HepG2 (cell line): ENCODE measurements at regions not wholly inside any gene's neighbourhood (a gene's known extent, or its start where the extent isn't known, plus 50 kb on each side); places are given as distances from the start of the nearest gene placed in this dataset.

Experiments
- ATAC-seq: fragments of 200-7000 bp; cut with Tn5 transposase; 3 replicates; pipeline ENCODE4 v1.9.1; 2020; ENCODE audit warnings: mild to moderate bottlenecking, moderate library complexity
- BruUV-seq: library from RNA; stranded (reverse); fragments of 400-500 nt; replicated peaks from 2 replicates; lab custom pipeline; 2021; lab: Mats Ljungman, UMichigan
- CTCF ChIA-PET: fragments of 300-600 bp; formaldehyde crosslinking; extraction: SDS; loops from one replicate; lab custom pipeline; 2021; ENCODE audit warnings: low total read pairs, inconsistent platforms, low intra/inter-chr PET ratio; lab: Yijun Ruan, JAX
- POLR2A ChIA-PET: fragments of 350-600 bp; sonication (Branson Sonifier 250); formaldehyde crosslinking; loops from one replicate; lab custom pipeline; 2020; ENCODE audit warnings: antibody characterized with exemption, inconsistent platforms; lab: Yijun Ruan, JAX
- DNase-seq: peaks from one replicate; pipeline ENCODE4 v3.0.0-alpha.2; 2015; ENCODE audit warnings: low spot score
- FAIRE-seq: peaks from 3 replicates; lab custom pipeline; 2011; peaks lifted over from hg19 to GRCh38; lab: Jason Lieb, UNC
- H2AFZ ChIP-seq: one replicate; pipeline ENCODE4 v1.6.1; 2011; ENCODE audit warnings: low read length, inconsistent platforms
- H3K27ac ChIP-seq: fragments of 300-600 bp; 3 replicates; pipeline ENCODE4 v1.8.0; 2011; ENCODE audit warnings: mixed run types, mild to moderate bottlenecking, mixed read lengths, low read length, inconsistent platforms; ENCODE audit not compliant: insufficient read depth; ENCODE audit errors: extremely low read length
- H3K27me3 ChIP-seq, 2 experiments: fragments of 200-600 bp in 1 of 2; 2 replicates in 1 of 2; 3 replicates in 1 of 2; pipeline versions ENCODE4 v1.6.0 to v1.8.0; 2011; ENCODE audit warnings: low read length in 2 of 2, mild to moderate bottlenecking in 2 of 2, moderate library complexity in 2 of 2, inconsistent platforms in 1 of 2; ENCODE audit not compliant: insufficient read depth in 2 of 2, control insufficient read depth in 1 of 2
- H3K36me3 ChIP-seq, 2 experiments: fragments of 200-600 bp in 1 of 2; replicated peaks in 1 of 2; 2 replicates in 1 of 2; 3 replicates in 1 of 2; pipeline versions ENCODE4 v1.5.1 to v1.8.0; 2011; ENCODE audit warnings: low read length in 2 of 2, inconsistent platforms in 1 of 2; ENCODE audit not compliant: insufficient read depth in 2 of 2, control insufficient read depth in 1 of 2
- H3K4me1 ChIP-seq: 2 replicates; pipeline ENCODE4 v1.5.1; 2012; ENCODE audit warnings: low read length, inconsistent platforms; ENCODE audit not compliant: insufficient read depth
- H3K4me2 ChIP-seq: 2 replicates; pipeline ENCODE4 v1.6.0; 2011; ENCODE audit warnings: low read depth, low read length, inconsistent platforms
- H3K4me3 ChIP-seq, 3 experiments: fragments of 200-600 bp in 1 of 3; sonication (generic), shearing (Covaris generic) in 1 of 3; replicated peaks in 1 of 3; 2 replicates each; pipeline ENCODE4 v1.5.1; 2011 to 2016; ENCODE audit warnings: low read length in 3 of 3, inconsistent platforms in 2 of 3, low read depth in 2 of 3, mild to moderate bottlenecking in 2 of 3, control low read depth in 1 of 3, mixed read lengths in 1 of 3; ENCODE audit not compliant: insufficient read depth in 1 of 3
- H3K79me2 ChIP-seq: one replicate; pipeline ENCODE4 v1.6.1; 2011; ENCODE audit warnings: low read length, inconsistent platforms; ENCODE audit not compliant: insufficient read depth
- H3K9ac ChIP-seq: 2 replicates; pipeline ENCODE4 v1.6.0; 2011; ENCODE audit warnings: mild to moderate bottlenecking, low read depth, low read length, inconsistent platforms; ENCODE audit not compliant: insufficient read depth
- H3K9me3 ChIP-seq: 2 replicates; pipeline ENCODE4 v1.5.1; 2012; ENCODE audit warnings: mild to moderate bottlenecking, low read length
- H4K20me1 ChIP-seq: 2 replicates; pipeline ENCODE4 v1.6.0; 2011; ENCODE audit warnings: inconsistent platforms, mild to moderate bottlenecking, low read length, moderate library complexity; ENCODE audit not compliant: insufficient read depth
- ARID4A ChIP-seq: sonication (generic); formaldehyde crosslinking; IDR thresholded peaks from 2 replicates; pipeline ENCODE4 v1.5.0; 2020; ENCODE audit warnings: mild to moderate bottlenecking, missing genetic modification reagents, borderline replicate concordance
- FOSL1 ChIP-seq: sonication (generic); formaldehyde crosslinking; IDR thresholded peaks from 2 replicates; pipeline ENCODE4 v1.9.0; 2021; ENCODE audit warnings: missing genetic modification reagents, borderline replicate concordance
- HNRNPK ChIP-seq: fragments of 200-400 bp; formaldehyde crosslinking; IDR thresholded peaks from 2 replicates; pipeline ENCODE4 v1.6.1; 2018; ENCODE audit warnings: low read length, low read depth, moderate library complexity, mild to moderate bottlenecking; ENCODE audit not compliant: poor library complexity, severe bottlenecking
- JUNB ChIP-seq: sonication (generic); formaldehyde crosslinking; IDR thresholded peaks from 2 replicates; pipeline ENCODE4 v1.8.0; 2022; ENCODE audit warnings: missing genetic modification reagents, mild to moderate bottlenecking, borderline replicate concordance
- KAT2B ChIP-seq: fragments of 150-350 bp; IDR thresholded peaks from 2 replicates; pipeline ENCODE4 v1.6.1; 2014; ENCODE audit warnings: low read depth, low read length, borderline replicate concordance
- MAFF ChIP-seq: IDR thresholded peaks from 2 replicates; pipeline ENCODE4 v1.6.1; 2011; ENCODE audit warnings: low read depth, low read length, improper control_type of control experiment
- MTF1 ChIP-seq: sonication (generic); formaldehyde crosslinking; IDR thresholded peaks from 2 replicates; pipeline ENCODE4 v1.5.0; 2020; ENCODE audit warnings: missing genetic modification reagents
- NFRKB ChIP-seq: fragments of 450-650 bp; IDR thresholded peaks from 2 replicates; pipeline ENCODE4 v1.6.1; 2017
- NR2C2 ChIP-seq: sonication (generic); formaldehyde crosslinking; IDR thresholded peaks from 2 replicates; pipeline ENCODE4 v1.4.0; 2020; ENCODE audit warnings: missing genetic modification reagents, mild to moderate bottlenecking, moderate library complexity, borderline replicate concordance
- TOPORS ChIP-seq: sonication (generic); formaldehyde crosslinking; IDR thresholded peaks from 2 replicates; pipeline ENCODE4 v1.8.0; 2023; ENCODE audit warnings: mild to moderate bottlenecking, missing genetic modification reagents
- ZNF274 ChIP-seq: sonication (generic); formaldehyde crosslinking; IDR thresholded peaks from 2 replicates; pipeline ENCODE4 v1.5.1; 2020; ENCODE audit warnings: mild to moderate bottlenecking, missing genetic modification reagents
- ZNF333 ChIP-seq: sonication (generic); formaldehyde crosslinking; IDR thresholded peaks from 2 replicates; pipeline ENCODE4 v1.4.0; 2020; ENCODE audit warnings: mild to moderate bottlenecking, missing genetic modification reagents, borderline replicate concordance
- ZNF383 ChIP-seq: sonication (generic); formaldehyde crosslinking; IDR thresholded peaks from 2 replicates; pipeline ENCODE4 v1.4.0; 2020; ENCODE audit warnings: missing genetic modification reagents, mild to moderate bottlenecking, borderline replicate concordance
- WGBS: methylation state at CpG from one replicate; pipeline ENCODE4 v1.1.6; 2017; ENCODE audit warnings: low lambda C conversion rate; 5-methylcytosine and 5-hydroxymethylcytosine counted together
- in situ Hi-C: cut with HindIII; loops from 2 replicates; pipeline ENCODE4 v1.10.0; 2017; ENCODE audit warnings: low pct_unique_long_range_greater_than_20kb; ENCODE audit not compliant: extremely low pct_ligation_motif_present
- intact Hi-C: fragments of 100-400 bp; cut with micrococcal nuclease; formaldehyde crosslinking; loops from one replicate; pipeline ENCODE4 v1.10.0; 2022; ENCODE audit not compliant: unreplicated experiment
- TF ChIP-seq, protein P1 (sequence below): sonication (generic); formaldehyde crosslinking; IDR thresholded peaks from 2 replicates; pipeline ENCODE4 v1.4.0; 2020; ENCODE audit warnings: mild to moderate bottlenecking, missing genetic modification reagents
- TF ChIP-seq, protein P2 (sequence below): sonication (generic); formaldehyde crosslinking; conservative IDR thresholded peaks from 2 replicates; pipeline ENCODE4 v1.8.0; 2022; ENCODE audit warnings: missing genetic modification reagents
- TF ChIP-seq, protein P3 (sequence below): sonication (generic); formaldehyde crosslinking; IDR thresholded peaks from 2 replicates; pipeline ENCODE4 v1.4.0; 2020; ENCODE audit warnings: missing genetic modification reagents

DNA sequence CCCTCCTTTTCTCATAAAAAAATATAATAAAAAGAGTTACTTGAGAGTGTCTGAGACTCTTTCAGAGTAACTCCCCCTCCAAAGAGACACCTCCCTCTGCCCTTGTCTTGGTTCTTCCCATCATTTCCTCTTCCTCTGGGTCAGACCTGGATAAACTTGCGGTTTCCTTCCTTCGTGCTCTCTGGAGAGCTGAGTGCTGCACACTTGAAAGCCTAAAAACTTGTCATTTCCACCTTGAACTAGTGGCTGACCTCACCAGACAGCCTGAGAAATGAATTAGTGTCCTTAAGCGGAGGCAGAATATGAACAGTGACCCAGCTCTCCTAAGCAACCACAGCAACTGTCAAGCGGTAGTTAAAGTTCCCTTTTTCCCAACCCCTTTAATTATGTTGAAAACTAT is 88.4 kb upstream of the PROX1 start:
- CTCF ChIA-PET = no interaction called here
- Histone ChIP-seq H3K4me2 (no peak overlapping the region), H2AFZ (no peak overlapping the region), H3K27me3 (no peaks in the 10 kb centered on the region), H3K79me2 (no peaks in the 10 kb centered on the region), H3K36me3 (no peaks in the 10 kb centered on the region), H3K4me1 (peaks cover 8% of the 10 kb centered on the region; the same call in 1 of the 2 replicates), H3K4me3 (no peak overlapping the region), H3K9me3 (no peaks in the 10 kb centered on the region), H3K27ac (no peak overlapping the region), H4K20me1 (no peaks in the 10 kb centered on the region), H3K9ac (no peak overlapping the region)
- POLR2A ChIA-PET = no interaction called here
- no TSS peak for BruUV-seq
- ATAC-seq = no peak
- TF ChIP-seq, protein P1, sequence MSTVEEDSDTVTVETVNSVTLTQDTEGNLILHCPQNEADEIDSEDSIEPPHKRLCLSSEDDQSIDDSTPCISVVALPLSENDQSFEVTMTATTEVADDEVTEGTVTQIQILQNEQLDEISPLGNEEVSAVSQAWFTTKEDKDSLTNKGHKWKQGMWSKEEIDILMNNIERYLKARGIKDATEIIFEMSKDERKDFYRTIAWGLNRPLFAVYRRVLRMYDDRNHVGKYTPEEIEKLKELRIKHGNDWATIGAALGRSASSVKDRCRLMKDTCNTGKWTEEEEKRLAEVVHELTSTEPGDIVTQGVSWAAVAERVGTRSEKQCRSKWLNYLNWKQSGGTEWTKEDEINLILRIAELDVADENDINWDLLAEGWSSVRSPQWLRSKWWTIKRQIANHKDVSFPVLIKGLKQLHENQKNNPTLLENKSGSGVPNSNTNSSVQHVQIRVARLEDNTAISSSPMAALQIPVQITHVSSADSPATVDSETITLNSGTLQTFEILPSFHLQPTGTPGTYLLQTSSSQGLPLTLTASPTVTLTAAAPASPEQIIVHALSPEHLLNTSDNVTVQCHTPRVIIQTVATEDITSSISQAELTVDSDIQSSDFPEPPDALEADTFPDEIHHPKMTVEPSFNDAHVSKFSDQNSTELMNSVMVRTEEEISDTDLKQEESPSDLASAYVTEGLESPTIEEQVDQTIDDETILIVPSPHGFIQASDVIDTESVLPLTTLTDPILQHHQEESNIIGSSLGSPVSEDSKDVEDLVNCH (CRISPR knock-in tag) = no peak
- no peak for TF ChIP-seq NR2C2 (CRISPR knock-in tag)
- TF ChIP-seq FOSL1 = no peak
- TF ChIP-seq NFRKB = no peak
- no peak for TF ChIP-seq JUNB
- TF ChIP-seq ARID4A (CRISPR knock-in tag) = no peak
- no peak for TF ChIP-seq MTF1 (CRISPR knock-in tag)
- TF ChIP-seq, protein P2, sequence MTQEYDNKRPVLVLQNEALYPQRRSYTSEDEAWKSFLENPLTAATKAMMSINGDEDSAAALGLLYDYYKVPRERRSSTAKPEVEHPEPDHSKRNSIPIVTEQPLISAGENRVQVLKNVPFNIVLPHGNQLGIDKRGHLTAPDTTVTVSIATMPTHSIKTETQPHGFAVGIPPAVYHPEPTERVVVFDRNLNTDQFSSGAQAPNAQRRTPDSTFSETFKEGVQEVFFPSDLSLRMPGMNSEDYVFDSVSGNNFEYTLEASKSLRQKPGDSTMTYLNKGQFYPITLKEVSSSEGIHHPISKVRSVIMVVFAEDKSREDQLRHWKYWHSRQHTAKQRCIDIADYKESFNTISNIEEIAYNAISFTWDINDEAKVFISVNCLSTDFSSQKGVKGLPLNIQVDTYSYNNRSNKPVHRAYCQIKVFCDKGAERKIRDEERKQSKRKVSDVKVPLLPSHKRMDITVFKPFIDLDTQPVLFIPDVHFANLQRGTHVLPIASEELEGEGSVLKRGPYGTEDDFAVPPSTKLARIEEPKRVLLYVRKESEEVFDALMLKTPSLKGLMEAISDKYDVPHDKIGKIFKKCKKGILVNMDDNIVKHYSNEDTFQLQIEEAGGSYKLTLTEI (CRISPR knock-in tag) = no peak
- no peak for TF ChIP-seq HNRNPK
- no peak for TF ChIP-seq ZNF383 (CRISPR knock-in tag)
- no peak for TF ChIP-seq KAT2B
- no peak for TF ChIP-seq ZNF274 (CRISPR knock-in tag)
- TF ChIP-seq ZNF333 (CRISPR knock-in tag) = no peak
- no peak for TF ChIP-seq TOPORS (CRISPR knock-in tag)
- TF ChIP-seq MAFF = no peak
- TF ChIP-seq, protein P3, sequence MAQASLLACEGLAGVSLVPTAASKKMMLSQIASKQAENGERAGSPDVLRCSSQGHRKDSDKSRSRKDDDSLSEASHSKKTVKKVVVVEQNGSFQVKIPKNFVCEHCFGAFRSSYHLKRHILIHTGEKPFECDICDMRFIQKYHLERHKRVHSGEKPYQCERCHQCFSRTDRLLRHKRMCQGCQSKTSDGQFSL (CRISPR knock-in tag) = no peak
- DNase-seq = no peak
- 95% methylated on average over 4 of the region's 4 CpGs for WGBS
- in situ Hi-C loops = no loop called here
- FAIRE-seq = no peak
- intact Hi-C loops = no loop called here
